C1 segment of cervical spinal cord (tissue), 14 donors: ENCODE measurements at regions not wholly inside any gene's neighbourhood (a gene's known extent, or its start where the extent isn't known, plus 50 kb on each side); places are given as distances from the start of the nearest gene placed in this dataset.

ENCODE experiments used
- DNase-seq, 14 donors: peaks; one replicate each; lab custom pipeline; 2025; lab: John Stamatoyannopoulos, UW

DNA sequence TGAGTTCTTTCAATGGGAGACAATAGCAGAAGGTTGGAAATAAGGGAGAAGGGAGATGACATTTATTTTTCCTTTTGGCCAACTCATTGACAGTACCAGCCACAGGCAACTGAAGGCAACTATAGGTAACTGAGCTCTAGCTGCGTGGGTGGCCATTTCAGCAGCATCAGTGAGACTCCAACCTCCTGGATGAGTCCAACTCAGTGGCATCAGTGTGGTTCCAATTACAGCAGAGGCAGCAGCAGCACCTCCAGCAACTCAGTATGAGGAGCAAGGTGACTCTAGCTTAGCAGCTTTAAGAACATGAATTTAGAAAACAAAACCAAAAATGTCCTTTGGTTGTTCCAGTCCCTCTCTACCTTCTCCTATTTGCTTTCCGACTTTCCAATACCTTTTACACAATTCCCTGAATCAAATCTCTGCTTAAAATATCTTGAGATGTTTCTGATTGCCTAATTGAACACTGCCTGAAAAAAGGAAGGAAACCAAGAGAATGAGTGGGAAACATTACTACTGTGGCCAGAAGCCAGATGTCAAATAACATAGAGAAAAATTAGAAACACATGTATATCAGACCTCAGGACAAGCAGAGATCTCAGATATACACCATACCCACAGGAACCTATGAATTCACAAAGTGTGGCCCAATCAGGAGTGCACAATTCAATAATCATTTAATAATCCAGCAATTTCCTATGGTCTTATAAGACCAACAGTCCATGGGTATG is 166.5 kb upstream of the RORB start:
- no peak for DNase-seq

DNA sequence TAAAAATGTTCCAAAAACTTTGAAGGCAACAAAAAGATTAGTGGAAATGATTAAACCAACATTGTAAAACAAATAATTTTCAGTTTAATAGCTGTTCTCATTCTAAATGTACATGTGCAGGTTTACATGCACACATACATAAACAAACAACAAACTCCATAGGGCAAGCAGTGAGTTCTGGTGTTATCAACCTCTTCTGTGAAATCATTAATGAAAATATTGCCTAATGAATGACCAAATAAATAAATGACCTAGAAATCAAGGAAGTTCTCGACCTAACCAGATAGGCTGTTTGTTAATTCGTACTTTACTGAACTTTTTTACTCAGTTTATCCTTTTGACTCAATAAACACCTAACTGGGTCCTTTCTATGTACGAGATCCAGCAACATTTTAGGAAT is 165.5 kb upstream of the RORB start:
- no peak for DNase-seq

DNA sequence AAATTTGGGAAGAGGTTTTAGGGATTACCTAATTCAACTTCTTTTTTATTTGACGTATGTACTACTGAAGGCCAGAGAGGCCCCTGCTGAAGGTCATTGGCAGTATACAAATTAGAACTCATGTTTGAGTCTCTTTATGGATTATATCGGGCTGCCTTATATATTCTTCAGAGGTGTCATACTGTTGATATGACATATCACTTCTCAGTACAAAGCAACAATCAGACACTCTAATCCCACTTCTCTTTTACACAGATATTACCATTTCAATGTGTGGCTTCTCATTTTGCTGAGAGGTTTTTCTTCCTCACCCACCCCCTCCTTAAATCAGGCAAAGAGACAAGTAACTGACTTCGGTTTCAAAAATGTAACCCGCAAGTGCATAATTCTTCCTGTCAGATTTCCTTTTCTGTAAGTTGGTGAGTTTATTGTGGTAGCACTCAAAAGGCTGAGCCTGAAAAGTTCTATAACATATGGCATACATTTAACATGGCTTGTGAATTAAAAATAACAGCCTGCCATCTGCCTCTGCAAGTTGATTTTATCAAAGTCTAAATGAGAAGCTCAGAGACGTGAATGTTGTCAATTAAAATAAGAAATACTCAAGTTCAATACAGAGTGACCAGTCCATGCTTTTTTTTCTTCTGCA is 163.6 kb upstream of the RORB start:
- no peak for DNase-seq

DNA sequence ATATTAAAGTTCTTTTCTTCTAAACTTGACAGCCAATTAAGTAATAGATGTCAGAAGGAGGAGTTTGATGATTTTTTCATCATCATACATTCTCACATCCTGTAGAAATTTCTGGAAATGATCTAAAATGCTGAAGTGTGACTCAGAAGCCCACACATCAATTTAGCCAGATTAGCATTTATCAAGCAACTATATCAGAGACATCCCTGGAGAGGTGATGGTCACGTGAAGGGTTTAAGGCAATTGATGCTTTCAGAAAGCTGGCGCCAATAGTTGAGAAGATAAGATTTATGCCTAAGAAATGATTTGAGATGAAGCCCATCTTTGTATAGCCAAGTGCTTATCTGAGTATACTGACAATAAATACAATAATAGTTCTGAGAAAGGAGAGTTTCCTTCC is 162.9 kb upstream of the RORB start:
- DNase-seq, result no peak

DNA sequence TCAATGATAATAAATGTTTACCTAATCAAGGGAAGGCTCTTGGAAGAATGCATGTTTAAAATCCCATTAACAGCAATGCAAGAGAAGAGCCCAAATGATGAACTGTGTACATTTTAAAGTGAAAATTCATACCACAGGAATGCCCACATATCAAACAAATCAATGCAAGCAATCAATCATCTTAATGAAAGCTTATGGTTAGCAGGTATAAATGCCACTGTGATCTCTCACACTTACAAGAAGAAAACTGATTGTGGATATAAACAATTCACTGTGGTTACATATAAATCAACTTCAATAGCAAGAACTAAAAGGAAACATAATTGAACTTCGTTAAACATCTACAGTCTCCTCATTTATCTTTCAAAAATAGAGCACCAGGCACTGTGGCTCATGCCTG is 161.0 kb upstream of the RORB start:
- DNase-seq, result no peak

DNA sequence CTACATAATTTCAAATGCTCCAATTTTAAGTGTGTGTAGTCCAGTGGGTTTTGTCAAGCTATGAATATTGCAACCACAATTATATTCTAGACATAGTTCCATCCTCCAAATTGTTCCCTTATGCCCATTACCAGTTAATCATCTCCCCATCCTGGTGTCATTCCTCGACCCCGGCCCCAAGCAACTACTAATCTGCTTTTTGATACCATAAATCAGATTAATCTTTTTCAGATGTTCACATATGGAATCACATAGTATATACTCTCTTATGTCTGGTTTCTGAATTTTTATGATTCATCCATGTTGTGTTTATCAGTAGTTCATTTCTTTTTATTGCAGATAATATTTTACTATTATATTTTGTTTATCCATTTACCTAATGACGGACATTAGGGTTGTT is 148.4 kb upstream of the RORB start:
- no peak for DNase-seq

DNA sequence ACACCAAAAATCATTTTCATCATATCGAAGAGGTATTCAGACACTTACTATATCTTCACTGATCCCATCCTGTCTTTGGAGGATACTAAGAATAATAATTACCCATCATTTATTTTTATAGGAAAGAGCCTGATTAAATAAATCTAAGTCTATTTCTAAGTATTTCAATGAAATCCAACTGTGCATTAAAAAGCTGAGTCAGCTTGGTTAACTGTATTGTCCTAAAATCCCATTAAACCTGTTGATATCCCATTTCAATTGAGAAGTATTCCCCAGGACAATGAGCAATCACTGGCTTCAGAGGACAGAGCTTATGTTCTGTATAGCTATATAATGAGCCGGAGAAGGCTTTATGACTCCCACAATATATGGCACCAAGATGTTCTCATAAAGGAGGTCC is 142.0 kb upstream of the RORB start:
- DNase-seq, result no peak

DNA sequence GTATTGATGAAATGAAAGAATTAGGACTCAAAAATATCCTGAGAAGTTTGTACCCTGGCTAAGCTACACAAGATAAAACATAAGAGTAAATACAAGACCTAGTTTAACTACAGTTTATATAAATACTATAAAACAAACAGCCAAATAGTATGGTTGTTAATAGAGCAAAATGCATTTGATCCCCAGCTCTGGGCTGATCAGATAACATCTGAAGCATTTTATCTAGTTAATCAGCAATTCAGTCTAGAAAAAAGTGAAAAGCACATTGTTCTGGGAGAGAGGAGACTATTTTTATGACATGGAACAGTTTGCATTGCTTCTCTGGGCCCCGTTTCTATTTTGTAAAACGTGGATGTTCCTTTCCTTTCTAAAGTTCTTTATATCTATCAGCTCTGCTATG is 139.6 kb upstream of the RORB start:
- DNase-seq, result no peak

DNA sequence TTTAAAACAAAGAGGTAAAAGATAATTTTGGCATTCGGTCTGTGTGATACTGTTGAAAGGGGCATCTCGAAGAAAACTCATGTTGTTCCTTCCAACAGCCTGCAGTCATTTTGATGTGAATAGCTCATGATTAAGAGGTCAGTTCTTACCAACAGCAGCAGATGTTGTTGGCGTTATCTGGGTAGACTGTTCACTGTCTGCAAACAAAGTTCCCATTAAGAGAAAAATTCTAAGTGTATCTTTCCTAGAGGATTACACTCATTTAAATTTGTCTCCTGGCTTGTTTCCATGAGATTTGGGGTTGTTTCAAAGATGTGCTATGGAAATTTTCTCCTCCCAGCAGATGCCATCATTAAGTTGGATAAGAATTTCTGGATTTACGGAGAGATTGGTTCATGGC is 138.2 kb upstream of the RORB start:
- DNase-seq, result no peak

DNA sequence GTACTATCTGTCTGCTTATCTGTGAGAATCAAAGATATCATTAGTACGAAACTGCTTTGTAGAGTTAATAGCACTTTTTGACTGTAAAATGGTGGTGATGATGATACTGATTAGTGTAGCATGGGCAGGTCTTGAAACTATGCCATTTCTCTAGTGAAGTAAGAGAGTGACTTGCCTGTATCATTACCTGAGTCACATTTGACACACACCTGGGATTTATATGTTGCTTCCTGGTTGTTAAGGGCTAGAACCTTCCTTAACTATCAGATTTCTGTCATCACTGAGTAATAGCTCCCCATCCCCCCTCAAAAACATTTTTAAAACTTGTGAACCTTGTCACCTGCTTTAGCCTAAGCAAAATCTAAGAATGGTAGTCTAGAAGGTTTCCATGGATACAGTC is 135.6 kb upstream of the RORB start:
- no peak for DNase-seq

DNA sequence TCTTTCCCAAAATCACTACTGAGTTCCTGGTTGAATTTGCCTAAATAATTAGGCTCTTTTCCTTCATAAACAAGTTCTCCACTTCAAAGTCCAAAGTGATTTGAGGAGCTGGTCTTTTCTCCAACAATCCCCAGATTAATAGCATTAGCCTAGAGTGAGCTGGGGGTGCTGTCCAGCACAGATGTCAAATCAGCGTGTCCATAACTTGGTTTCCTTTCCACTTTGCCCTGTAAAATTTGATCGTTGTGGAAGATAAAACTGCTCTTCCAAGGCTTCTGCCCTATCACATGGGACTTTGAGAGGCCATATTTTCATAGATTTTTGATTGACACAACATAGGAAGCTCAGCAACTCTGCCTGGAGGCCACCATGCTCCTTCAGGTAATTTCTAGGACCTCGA is 134.7 kb upstream of the RORB start:
- no peak for DNase-seq

DNA sequence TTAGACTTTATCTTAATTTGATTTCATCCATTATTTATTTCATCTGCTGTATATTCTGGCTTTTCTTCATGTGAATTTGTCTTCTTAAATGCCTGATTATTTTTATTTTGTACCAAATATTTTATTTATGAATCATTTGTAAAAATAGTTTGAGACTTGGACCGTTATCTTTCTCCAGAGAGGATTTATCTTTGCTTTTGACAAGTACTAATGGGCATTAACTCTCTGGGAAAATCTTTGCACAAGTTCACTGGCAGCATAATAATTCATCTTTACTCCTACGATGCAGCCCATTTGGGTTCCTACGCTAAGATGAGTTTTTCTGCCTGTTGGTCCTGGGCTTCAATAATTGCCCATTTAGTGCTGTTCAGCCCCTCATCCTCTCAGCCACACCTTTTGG is 131.0 kb upstream of the RORB start:
- DNase-seq, result no peak

DNA sequence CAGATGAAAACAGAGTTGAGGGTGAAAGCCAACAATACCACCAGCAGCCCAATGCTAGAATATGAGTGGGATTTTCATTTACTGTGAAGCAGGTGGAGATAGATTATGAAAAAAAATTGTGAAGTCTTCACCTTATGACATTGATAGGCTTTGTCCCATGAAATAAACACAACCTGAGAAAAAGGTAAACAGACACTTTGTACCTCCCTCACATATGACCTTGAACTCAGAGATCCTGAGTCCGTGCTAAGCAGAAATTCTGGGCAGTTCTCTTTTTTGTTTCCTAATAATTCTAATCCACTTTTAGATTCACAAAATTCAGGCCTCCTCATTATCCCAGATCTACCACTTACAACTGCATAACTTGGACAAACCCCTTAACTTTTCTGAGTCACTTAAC is 127.3 kb upstream of the RORB start:
- no peak for DNase-seq

DNA sequence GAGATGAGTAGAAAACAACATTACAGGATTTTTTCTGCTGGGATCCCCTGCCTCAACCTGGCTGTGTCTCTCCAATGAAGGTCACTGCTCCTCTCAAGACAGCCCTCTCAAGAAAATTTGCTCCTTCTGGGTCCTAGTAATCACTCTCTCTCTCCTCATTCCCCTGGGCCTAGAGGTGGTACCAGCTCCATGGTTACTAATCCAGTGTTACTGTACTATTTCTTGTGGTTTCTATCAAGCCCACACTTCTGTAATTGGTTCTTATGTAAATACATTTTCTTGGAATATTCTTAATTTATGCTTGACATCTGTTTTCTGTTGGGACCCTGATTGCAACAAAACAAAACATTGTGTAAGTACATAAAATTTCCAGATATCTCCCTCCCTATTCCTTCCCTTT is 123.8 kb upstream of the RORB start:
- DNase-seq, result no peak

DNA sequence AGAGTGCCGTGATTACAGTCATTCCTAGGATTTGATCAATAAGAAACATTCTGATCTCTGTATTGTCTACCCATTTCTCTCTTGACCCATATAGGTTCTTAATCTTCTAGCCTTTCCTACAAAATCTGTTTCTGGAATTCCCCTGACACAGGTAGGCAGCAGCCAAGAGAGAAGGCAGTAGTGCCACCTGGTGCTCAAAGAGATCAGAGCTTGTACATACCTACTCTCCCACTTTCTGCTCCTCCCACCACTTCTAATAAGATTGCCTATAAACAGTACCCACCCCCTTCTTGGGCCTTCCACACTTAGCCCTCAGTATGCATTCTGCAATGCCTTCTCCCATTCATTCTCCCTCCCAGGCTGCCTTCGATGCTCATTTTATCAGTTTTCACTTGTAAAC is 117.4 kb upstream of the RORB start:
- no peak for DNase-seq

DNA sequence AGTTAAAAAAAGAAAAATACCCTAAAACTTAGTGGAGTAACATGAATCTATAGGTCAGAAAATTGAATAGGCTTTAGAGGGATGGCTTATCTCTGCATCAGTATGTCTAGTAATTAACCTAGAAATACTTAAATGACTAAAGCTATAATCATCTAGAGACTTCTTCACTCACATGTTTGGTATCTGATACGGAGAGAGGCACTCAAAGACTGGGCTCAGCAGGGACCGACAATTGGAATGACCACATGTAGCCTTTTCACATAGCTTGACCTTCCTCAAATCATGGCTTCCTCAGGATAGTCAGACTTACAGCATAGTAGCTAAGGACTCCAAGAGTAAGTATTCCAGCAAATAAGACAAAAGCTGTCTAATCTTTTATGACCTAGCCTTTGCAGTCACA is 105.3 kb upstream of the RORB start:
- no peak for DNase-seq

DNA sequence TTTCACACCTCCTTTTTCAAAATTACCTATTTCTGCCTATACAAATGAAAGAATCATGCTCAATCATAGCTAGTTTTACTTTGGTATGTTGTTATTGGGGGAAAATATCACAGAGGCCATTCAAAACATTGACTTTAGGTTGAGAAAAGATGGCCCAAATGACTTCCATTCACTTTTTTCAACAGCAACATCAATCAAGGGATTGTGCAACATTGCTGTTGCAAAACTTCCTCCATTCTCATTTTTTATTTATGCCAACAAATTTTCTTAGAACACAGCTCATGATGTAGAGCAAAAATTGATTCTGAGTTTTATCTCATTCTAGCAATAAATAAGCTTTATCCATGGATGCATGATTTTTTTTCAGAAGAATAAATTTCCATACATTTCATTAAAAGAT is 93.6 kb upstream of the RORB start:
- no peak for DNase-seq

DNA sequence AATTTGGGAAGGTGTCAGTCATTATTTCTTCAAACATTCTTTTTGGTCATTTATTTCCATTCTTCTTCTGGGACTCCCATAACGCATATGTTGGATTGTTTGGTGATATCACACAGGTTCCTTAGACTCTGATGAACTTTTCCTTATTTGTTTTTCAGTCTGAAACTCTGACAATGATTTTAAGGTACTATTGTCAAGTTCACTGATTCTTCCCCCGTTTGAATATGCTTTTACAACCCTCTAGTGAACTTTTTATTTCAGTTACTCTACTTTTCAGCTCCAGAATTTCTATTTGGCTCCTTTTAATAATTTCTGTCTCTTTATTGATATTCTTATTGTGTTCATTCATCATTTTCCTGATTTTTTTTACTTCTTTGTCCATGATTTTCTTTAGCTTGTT is 92.5 kb upstream of the RORB start:
- no peak for DNase-seq

DNA sequence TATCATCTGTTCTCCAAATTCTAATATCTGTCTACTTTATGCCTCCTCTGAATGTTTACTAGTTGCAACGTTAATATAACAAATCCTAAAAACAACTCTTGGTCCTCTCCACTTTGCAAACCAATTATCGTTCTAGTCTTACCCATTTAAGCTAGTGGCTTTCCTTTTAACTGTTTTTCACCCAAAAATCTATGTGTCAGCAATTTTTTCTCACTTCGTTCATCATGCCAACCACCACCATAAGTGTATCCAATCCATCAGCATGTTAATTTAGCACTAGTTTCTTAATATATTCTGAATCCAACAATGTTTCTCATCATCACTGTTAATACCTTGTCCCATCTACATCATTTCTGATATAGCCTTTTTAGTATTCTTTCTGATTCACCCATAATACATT is 90.0 kb upstream of the RORB start:
- DNase-seq, result no peak

DNA sequence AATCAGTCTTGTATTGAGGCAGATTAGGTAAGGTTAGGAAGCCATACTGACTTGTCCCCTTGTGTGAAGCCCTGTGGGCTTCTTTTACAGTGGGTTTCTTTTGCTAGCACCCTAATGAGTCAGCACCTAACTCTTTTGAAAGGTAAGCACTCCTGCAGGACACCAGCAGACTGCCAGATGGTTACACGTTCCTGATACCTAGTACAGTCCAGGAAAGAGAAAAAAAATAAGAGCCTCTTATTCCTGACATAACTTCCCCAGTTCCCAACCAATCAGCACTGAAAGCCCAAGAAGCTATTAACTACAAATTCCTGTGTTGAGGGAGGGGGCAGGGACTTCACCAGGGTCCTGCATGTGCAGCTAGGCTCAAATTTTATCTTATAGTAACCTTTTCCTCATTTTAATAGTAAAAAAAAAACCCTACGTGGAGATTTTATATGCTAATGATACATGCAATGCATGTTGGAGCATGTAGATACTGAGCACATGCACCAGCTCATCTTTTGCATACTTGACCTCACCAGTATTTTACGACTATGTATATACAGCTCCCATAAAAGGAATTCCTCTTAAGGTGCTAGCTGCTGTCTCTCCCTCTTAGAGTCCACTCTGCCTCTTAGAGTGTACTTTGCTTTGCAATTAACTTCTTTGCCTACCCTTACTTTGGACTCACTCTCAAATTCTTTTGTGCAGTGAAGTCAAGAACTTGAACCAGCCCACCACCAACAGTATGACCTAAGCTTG is 84.7 kb upstream of the RORB start:
- no peak for DNase-seq

DNA sequence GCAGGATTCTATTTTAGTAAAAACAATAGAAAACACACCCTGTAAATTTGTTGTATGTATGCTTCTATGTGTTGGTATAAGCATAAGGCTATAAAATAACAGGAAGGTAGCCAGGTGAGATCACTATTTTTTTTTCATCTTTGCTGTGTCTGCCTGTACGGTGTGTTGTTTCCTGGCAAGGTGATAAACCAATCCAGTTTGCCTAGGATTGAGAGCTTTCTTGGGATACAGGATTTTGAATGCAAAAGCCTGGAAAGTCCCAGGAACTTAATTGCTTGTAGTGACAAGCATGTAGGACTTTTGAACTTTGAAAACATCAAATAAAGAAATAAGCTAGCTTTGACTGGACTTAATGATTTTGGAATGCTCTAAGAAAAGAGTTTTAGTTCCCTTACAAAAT is 83.3 kb upstream of the RORB start:
- DNase-seq, result no peak

DNA sequence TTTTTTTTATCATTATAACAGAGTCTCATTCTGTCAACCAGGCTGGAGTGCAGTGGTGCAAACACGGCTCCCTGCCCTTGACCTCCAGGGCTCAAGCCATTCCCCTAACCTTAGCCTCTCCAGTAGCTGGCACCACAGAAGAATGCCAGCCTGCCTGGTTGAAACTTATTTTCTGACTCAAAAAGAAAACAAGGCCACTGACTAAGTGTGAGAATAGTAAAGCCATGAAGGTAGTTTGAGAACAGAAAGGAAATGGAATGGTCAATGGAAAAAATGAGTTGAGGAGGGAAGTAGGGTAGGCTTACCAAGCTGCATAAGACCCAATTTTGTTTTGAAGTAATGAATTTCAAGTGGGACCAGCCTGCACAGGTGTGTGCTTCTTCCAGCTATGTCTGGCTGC is 82.8 kb upstream of the RORB start:
- no peak for DNase-seq

DNA sequence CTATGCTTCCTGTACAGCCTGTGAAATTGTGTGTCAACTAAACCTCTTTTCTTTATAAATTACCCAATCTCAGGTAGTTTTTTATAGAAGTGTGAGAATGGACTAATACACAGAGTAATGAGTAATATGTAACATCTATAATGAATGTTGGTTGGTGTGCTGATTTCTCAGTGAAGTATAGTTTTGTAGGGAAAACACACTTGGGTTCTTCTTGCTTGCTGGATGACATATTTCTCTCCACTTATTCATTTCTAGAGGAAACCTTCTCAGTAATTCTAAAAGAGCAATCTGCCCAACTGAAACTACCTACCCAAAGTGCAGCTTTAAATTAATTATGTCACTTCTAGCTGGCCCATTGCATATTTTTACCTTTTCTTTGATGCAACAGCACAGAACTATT is 81.1 kb upstream of the RORB start:
- DNase-seq, result no peak
